GM23248 (cell line): ENCODE measurements at regions not wholly inside any gene's neighbourhood (a gene's known extent, or its start where the extent isn't known, plus 50 kb on each side); places are given as distances from the start of the nearest gene placed in this dataset.

Source experiments
- DNase-seq: peaks from one replicate; pipeline ENCODE4 v3.0.0-alpha.2; 2015
- H2AFZ ChIP-seq: fragments of 200-600 bp; sonication (generic); 2 replicates; pipeline ENCODE4 v1.6.1; 2016; ENCODE audit warnings: antibody characterized with exemption
- H3F3A ChIP-seq: fragments of 200-600 bp; sonication (generic); 2 replicates; pipeline ENCODE4 v1.6.1; 2016; ENCODE audit warnings: mild to moderate bottlenecking, antibody characterized with exemption, mixed run types; ENCODE audit not compliant: insufficient read depth
- H3K27ac ChIP-seq: fragments of 200-600 bp; sonication (generic); 2 replicates; pipeline ENCODE4 v1.5.1; 2016; ENCODE audit warnings: mild to moderate bottlenecking
- H3K27me3 ChIP-seq: fragments of 200-600 bp; sonication (generic); replicated peaks from 2 replicates; pipeline ENCODE4 v1.6.1; 2016; ENCODE audit warnings: mild to moderate bottlenecking; ENCODE audit not compliant: insufficient read depth
- H3K36me3 ChIP-seq: fragments of 200-600 bp; sonication (generic); 2 replicates; pipeline ENCODE4 v1.6.1; 2016; ENCODE audit warnings: low read depth, mild to moderate bottlenecking
- H3K4me1 ChIP-seq: fragments of 200-600 bp; sonication (generic); 2 replicates; pipeline ENCODE4 v1.6.1; 2016; ENCODE audit warnings: mild to moderate bottlenecking; ENCODE audit not compliant: insufficient read depth
- H3K4me2 ChIP-seq: fragments of 200-600 bp; sonication (generic); one replicate; pipeline ENCODE4 v1.6.1; 2016; ENCODE audit warnings: mild to moderate bottlenecking; ENCODE audit not compliant: unreplicated experiment
- H3K4me3 ChIP-seq: fragments of 200-600 bp; sonication (generic); 2 replicates; pipeline ENCODE4 v1.5.1; 2016; ENCODE audit warnings: mild to moderate bottlenecking
- H3K79me2 ChIP-seq: fragments of 200-600 bp; sonication (generic); 2 replicates; pipeline ENCODE4 v1.6.1; 2016; ENCODE audit warnings: mild to moderate bottlenecking; ENCODE audit not compliant: insufficient read depth
- H3K9ac ChIP-seq: fragments of 200-600 bp; sonication (generic); 2 replicates; pipeline ENCODE4 v1.6.1; 2016; ENCODE audit warnings: mild to moderate bottlenecking
- H3K9me2 ChIP-seq: fragments of 200-600 bp; sonication (generic); 2 replicates; pipeline ENCODE4 v1.6.1; 2016; ENCODE audit warnings: mixed run types, mild to moderate bottlenecking, moderate library complexity; ENCODE audit not compliant: insufficient read depth
- H3K9me3 ChIP-seq: fragments of 200-600 bp; sonication (generic); one replicate; pipeline ENCODE4 v1.6.1; 2017; ENCODE audit warnings: low read depth
- H4K20me1 ChIP-seq: fragments of 200-600 bp; sonication (generic); 2 replicates; pipeline ENCODE4 v1.6.0; 2016; ENCODE audit not compliant: insufficient read depth
- EZH2 ChIP-seq: fragments of 200-600 bp; sonication (generic); IDR thresholded peaks from 2 replicates; pipeline ENCODE4 v1.6.1; 2018; ENCODE audit warnings: antibody characterized with exemption, mild to moderate bottlenecking; ENCODE audit not compliant: insufficient read depth, poor library complexity, severe bottlenecking
- EZH2phosphoT487 ChIP-seq: fragments of 200-600 bp; sonication (generic); IDR thresholded peaks from 2 replicates; pipeline ENCODE4 v1.6.1; 2018; ENCODE audit warnings: antibody characterized with exemption, moderate library complexity, mild to moderate bottlenecking, low read depth; ENCODE audit not compliant: insufficient read depth
- WGBS, 2 experiments: methylation state at CpG; one replicate each; pipeline ENCODE4 v1.1.6; 2015 to 2017; ENCODE audit warnings: low lambda C conversion rate in 2 of 2, low coverage in 1 of 2; ENCODE audit errors: missing lambda C conversion rate in 2 of 2; 5-methylcytosine and 5-hydroxymethylcytosine counted together
- in situ Hi-C: fragments of 300-500 bp; cut with MboI; formaldehyde crosslinking; loops from 2 replicates; pipeline ENCODE4 v1.15.0; 2020

DNA sequence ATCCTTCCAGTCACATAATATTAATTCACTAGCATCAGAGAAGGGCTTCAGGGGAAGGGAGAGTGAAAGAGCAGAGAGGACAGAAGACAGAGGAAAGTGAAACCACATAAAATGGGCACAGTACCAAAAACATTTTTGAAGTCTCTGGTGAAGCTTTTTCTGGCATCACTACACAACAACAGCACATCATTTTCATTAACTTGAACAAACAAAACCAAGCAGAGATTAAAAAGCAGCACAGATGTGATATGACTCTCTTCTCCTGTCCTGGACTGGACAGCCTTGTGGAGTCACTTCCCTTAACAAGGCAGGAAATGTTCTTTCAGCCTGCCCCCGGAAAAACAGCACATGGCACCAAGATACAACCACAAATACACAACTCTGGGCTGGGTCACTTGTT lies 112.0 kb downstream of the TSPAN8 start:
- Histone ChIP-seq H3K27ac (peak overlapping the region; percentile 33; the same call in 1 of the 2 replicates), H3K9me3 (no peaks in the 10 kb centered on the region), H4K20me1 (no peaks in the 10 kb centered on the region), H3F3A (peaks cover 13% of the 10 kb centered on the region; the same call in 1 of the 2 replicates), H2AFZ (0 out of 2 replicates have a peak overlapping the region, but pooled peaks have one; percentile 10), H3K79me2 (no peaks in the 10 kb centered on the region), H3K4me3 (0 out of 2 replicates have a peak overlapping the region, but pooled peaks have one; percentile 20), H3K9me2 (no peaks in the 10 kb centered on the region; the same call in 1 of the 2 replicates), H3K27me3 (no peaks in the 10 kb centered on the region; the same call in 1 of the 2 replicates), H3K9ac (no peak overlapping the region), H3K36me3 (no peaks in the 10 kb centered on the region), H3K4me2 (peak overlapping the region; percentile 33), H3K4me1 (peaks cover 7% of the 10 kb centered on the region; the same call in 1 of the 2 replicates)
- TF ChIP-seq EZH2phosphoT487 (no peak), EZH2 (no peak)
- WGBS, 2 experiments: 0 to 6% methylated on average over 1 of the region's 1 CpG
- in situ Hi-C loops: no loop called here
- DNase-seq: peak; percentile 58

GRCh38 chr12:71041476-71041875 lies 116.3 kb downstream of the TSPAN8 start:
- no peak overlapping the region for H3K4me3 ChIP-seq
- in situ Hi-C loops: no loop called here
- H4K20me1 ChIP-seq: no peaks in the 10 kb centered on the region
- H3K9me2 ChIP-seq: no peaks in the 10 kb centered on the region; the same call in 1 of the 2 replicates
- H3K36me3 ChIP-seq: no peaks in the 10 kb centered on the region
- DNase-seq: no peak
- H3K27me3 ChIP-seq: no peaks in the 10 kb centered on the region; the same call in 1 of the 2 replicates
- no peaks in the 10 kb centered on the region for H3K79me2 ChIP-seq
- H3F3A ChIP-seq: peaks cover 13% of the 10 kb centered on the region; the same call in 1 of the 2 replicates
- no peak for TF ChIP-seq EZH2
- TF ChIP-seq EZH2phosphoT487: no peak
- H2AFZ ChIP-seq: no peak overlapping the region
- H3K4me1 ChIP-seq: peaks cover 7% of the 10 kb centered on the region; the same call in 1 of the 2 replicates
- WGBS, 2 experiments: 58 to 63% methylated on average over 2 of the region's 2 CpGs
- H3K4me2 ChIP-seq: no peak overlapping the region
- no peak overlapping the region for H3K27ac ChIP-seq
- H3K9ac ChIP-seq: no peak overlapping the region
- H3K9me3 ChIP-seq: no peaks in the 10 kb centered on the region

DNA sequence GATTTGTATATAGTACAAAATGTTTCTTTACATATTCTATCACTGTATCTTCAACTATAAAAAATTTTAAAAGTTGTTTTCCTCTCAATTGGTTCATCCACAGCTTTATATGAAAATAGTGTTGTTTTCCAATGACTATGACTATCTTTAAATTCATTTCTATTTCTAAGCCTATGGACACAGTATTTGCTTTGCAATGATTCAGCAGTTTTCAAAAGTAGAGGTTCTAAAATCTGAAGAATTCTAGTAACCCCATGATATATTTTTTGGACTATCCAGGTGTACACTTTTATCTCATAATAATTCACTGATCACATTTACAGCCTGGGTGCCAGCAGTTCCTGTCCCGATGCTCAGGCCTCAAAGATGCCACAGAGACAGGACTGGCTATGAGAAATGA lies 118.4 kb upstream of the PTPRR start:
- H2AFZ ChIP-seq: no peak overlapping the region
- no peak overlapping the region for H3K4me3 ChIP-seq
- H3K36me3 ChIP-seq: no peaks in the 10 kb centered on the region
- H3K27ac ChIP-seq: no peak overlapping the region
- H4K20me1 ChIP-seq: no peaks in the 10 kb centered on the region
- no peaks in the 10 kb centered on the region for H3K9me3 ChIP-seq
- H3K79me2 ChIP-seq: no peaks in the 10 kb centered on the region
- TF ChIP-seq EZH2phosphoT487 (no peak), EZH2 (no peak)
- H3K9me2 ChIP-seq: no peaks in the 10 kb centered on the region
- DNase-seq: no peak
- H3K27me3 ChIP-seq: no peaks in the 10 kb centered on the region; the same call in 1 of the 2 replicates
- in situ Hi-C loops: no loop called here
- H3K4me1 ChIP-seq: no peaks in the 10 kb centered on the region
- no peak overlapping the region for H3K4me2 ChIP-seq
- no peak overlapping the region for H3K9ac ChIP-seq
- 68 to 75% methylated on average over 1 of the region's 1 CpG for WGBS, 2 experiments
- no peaks in the 10 kb centered on the region for H3F3A ChIP-seq

GRCh38 chr12:71036526-71036925 lies 116.0 kb upstream of the PTPRR start:
- DNase-seq: no peak

More at GRCh38 chr12:71036526-71036925, 116.0 kb upstream of the PTPRR start:
- in situ Hi-C loops: no loop called here
- Histone ChIP-seq H3K4me3 (no peak overlapping the region), H3K36me3 (no peaks in the 10 kb centered on the region), H3K9me2 (no peaks in the 10 kb centered on the region), H3K9me3 (no peaks in the 10 kb centered on the region), H3K27me3 (no peaks in the 10 kb centered on the region), H2AFZ (no peak overlapping the region), H3K9ac (no peak overlapping the region), H3F3A (no peaks in the 10 kb centered on the region), H3K4me2 (no peak overlapping the region), H3K79me2 (no peaks in the 10 kb centered on the region), H4K20me1 (no peaks in the 10 kb centered on the region), H3K27ac (no peak overlapping the region), H3K4me1 (no peaks in the 10 kb centered on the region)
- TF ChIP-seq EZH2phosphoT487 (no peak), EZH2 (no peak)
- 42 to 47% methylated on average over 1 of the region's 1 CpG for WGBS, 2 experiments
